Activated CD4-positive, alpha-beta T cell treated with anti-CD3 and anti-CD28 coated beads, Interleukin-2, amount 50 U/mL, for 4 hours (primary cell): ENCODE measurements at regions not wholly inside any gene's neighbourhood (a gene's known extent, or its start where the extent isn't known, plus 50 kb on each side); places are given as distances from the start of the nearest gene placed in this dataset.
"Not testable (repeated sequence)": the region's sequence is repeated elsewhere in the genome, so short reads cannot be mapped to it uniquely, and the experiment has no call there.

Experiments
- DNase-seq, 2 experiments: peaks; one replicate each; pipeline ENCODE4 v3.0.0-alpha.2; 2020

DNA sequence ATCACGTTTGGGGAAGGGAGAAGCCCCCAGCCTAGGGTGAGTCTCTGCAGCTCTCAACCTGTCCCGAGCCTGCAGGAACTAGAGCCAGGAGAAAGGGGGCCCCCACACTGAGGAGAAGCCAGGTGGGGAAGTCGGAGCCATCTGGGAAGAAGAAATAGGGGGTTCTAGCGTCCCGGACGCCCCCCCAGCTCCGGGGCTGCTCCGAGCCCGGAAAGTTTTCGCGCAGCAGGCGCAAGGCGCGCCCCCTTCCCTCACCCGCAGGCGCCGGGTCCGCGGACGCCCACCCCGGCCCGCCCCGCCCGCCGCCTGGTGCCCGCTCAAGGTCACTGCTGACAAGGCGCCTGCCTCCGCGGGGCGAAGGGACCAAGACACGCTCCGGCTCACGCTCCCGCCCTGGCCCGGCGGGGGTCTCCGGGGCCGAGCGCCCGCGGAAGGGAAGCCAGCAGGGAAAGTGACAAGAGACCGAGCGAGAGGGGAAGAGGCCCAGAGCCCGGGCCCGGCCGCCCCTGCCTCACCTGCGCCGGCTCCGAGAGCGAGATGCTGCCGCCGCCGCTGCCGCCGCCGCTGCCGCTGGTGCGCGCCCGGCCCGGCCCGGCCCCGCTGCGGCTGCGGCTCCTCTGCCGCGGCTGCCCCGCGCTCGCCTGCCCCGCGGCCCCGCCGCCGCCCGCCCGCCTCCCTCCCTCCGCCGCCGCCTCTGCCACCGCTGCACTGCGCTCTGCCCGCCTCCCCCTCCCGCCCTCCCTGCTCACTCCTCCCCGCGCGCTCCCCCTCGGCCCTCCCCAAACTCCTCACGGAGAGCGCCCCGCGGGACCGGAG is 108.4 kb upstream of the SLC6A11 start:
- DNase-seq = no peak

DNA sequence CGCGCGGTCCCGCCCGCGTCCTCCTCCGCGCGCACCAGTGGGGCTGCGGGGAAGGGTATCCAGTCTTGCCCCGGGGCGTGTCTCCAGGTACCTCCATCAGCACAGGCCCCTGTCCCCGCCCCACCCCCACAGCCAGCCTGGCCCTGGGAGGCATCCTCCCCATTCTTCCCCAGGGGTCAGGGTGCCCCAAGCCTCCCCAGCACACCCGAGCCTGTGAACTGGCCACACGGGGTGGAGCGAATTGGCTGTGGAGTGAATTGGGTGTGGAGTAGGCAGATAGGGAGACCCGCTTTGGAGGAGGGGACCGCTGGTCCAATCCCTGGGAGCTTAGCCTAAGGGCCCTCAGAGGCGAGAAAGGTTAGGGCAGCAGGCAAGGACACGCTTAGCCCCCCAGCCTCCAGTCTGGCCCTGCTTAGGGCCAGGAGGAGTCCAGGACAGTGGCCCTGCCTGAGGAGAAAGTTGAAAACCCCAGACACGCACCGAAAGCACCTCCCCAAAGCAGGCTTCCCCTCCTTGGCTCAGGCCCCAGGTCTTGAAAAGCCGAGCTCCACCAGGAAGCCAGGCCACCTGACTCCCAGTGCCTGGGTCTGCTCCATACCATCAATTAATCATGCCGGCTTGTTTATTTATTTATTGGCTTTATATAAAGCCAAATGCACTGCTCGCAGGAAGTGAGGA is 107.7 kb upstream of the SLC6A11 start:
- DNase-seq = no peak

DNA sequence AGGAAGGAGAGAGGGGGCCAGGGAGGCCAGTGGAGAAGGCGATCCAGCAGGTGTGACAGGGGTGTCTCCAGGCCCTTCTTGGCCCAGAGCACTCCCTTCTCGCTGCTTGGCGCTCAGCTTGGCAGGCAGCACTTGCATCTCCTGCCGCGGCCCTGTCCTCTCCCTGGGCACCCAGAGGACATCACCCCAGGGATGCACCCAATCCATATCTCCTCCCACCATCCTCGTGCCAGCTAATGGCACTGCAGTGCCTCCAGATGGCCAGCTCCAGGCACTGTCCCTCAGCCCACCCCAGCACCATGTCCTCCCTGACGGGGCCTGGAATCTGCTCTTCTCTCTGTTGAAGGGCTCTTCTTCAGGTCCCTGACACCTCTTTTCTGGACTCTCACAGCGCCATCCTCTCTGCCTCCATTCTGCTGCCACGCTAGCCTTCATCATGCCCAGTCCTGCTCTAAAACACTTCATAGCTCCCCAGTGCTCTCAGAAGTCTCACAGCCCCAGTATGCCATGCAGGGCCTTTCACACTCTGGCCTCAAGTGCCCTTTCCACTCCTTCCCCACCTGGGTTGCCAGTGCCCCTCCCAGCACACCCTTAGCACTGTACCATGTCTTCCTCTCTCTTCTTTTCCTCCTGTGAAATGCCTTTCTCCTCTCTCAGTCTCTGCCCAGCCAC is 106.8 kb upstream of the SLC6A11 start:
- no peak for DNase-seq

DNA sequence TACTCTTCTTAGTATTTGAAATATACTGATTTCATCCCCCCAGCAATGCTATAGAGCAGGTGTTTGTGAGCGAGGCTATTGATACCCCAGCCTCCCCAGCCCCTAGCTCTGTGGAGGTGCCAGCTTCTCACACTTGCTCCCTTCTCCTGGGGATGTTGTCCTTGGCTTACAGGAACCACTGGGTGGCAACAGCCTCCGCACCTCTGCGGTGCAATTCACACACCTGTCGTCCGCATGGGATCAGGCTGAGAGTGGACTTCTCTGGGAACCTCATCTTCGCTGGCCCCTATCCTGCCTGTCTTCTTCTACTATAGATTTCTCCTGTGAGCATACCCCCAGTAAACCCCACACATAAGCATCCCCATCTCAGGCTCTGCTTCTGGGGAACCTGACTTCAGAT is 103.9 kb upstream of the SLC6A11 start:
- DNase-seq = no peak

DNA sequence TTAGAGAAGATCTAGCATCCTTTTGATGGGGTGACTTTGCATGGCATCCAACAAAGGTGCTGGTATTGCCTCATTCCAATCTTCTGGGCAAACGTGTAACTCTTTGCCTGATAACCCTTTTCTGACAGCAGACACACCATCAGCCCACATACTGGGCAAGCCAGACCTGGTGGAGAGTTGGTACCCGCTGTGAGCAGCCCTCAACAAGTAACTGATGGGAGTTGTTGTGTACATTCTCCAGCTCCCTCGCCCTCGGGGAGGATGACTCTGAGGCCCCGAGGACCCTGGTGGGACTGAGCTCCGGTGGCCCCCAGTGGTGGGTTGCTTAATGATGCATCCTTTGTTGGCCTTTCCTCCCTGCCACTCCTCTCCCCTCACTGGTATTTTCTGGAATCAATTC is 102.4 kb upstream of the SLC6A11 start:
- no peak for DNase-seq

DNA sequence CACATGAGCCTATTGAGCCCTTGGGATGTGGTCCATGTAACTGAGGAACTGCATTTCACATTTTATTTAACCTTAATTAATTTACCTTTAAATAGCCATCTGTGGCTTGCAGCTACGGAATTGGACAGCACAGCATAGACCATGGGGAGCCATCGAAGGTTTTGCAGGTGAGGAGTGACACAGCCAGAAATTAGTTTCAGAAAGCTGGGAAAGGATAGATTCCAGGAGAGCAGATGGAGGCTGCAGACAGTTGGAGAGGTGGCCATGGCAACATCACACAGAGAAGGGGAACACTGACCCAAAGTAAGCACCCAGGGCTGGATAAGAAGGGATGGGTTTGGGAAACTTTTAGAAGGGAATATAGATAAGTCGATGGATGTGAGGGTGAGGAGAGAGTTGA is 100.1 kb upstream of the SLC6A11 start:
- no peak for DNase-seq

DNA sequence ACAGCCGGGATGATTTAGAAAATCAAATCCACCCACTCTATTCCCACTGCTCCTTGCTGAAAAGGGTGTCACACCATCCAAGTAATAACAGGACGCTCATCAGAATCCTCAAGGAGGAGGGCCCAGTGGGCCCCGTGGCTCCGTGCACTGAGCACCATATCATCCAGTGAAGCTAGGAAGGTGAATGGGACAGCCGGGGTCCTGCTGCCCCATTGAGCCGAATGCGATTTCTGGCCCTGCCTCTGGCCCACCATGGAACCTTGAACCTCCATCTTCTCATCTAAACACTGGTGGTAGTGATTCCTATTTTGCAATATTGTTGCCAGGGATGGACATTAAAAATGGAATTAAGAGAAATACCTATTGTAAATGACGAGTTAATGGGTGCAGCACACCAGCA is 99.1 kb upstream of the SLC6A11 start:
- no peak for DNase-seq

DNA sequence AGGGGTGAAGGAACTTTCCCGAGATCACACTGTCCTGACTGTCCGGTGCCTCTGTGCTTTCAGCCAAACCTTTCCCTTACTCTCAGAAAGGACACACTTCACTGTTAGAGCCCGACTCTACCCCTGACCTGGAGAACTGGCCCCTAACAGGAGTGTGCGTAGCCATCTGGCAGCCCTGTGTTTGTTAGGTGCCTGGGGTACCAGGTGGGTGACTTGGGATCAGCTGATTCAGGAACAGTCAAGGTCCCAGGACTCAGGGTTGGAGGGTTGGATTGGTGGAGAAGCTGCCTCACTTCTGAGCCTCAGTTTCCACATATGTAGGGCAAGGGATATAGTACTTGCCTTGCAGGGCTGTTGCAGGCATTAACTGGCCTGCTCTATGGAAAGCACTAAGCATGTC is 98.3 kb upstream of the SLC6A11 start:
- DNase-seq = no peak

DNA sequence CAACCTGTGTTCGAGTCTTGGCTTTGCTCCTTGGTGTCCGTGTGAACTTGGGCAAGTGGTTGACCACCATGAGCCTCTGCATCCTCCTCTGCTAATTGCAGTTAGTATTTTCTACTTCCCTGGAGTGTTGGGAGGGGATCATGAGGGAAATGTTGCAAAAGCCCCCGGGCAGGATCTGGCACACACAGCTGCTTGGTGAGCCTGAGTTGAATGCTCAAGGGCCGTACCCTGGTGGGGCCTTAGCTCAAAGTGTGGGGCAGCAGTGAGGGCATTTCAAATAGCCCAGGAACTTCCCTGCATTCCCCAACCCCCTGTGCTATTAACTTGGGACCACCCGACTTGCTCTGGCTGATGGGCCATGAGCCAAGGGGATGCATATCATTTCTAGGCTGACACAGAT is 94.9 kb upstream of the SLC6A11 start:
- no peak for DNase-seq

DNA sequence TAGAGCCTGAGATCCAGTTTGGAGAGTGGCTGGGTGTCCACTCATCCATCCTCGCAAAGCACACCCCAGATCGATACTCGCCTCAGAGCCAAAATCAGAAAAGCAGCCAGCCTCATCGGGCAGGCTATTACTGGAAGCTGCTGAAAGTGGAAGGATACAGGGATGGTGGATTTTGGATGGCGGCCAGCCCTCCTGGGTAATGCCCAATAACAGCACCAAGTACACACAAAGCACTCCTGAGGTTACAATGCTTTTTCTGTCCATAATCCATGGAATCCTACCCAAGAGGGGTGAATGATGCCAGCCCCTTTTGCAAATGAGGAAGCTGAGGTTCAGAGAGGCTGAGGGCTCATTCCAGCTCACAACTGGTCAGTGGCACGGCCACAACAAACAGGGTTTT is 93.1 kb upstream of the SLC6A11 start:
- no peak for DNase-seq

DNA sequence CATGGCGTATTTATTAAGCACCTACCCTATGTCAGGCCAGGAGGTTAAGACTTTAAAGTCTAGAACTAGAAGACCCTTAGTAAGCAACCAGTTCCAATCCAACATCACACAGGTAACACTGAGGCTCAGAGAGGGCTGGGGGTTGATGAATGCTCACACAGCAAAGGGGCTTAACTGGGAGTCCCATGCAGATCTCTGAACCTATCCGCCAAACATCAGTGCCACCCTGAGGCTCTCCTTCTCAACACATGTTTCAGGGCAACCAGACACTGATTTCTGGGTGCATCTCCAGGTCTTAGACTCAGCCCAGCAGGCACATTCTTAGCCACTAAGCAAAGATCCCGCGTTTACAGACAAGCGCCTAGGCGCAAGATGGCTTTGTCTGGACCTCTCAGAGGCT is 92.0 kb upstream of the SLC6A11 start:
- DNase-seq = no peak

DNA sequence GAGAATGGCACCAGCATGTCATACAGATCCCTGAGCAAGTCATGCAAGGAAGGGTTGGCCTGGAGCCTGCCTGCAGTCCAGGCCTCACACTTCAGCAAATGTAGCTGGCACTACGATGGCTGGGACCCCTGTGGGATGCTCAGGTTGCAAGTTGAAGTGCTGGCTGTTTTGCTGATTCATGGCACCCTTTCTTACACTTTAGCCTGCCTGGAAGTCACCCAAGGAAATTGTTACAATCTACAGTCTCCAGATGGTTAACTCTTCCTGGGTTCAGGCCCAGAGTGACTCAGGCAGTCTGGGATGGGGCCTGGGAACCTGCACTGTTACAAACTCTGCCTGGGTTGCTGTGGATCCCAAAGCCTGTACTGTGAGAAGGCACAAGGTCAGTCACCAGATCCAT is 91.0 kb upstream of the SLC6A11 start:
- DNase-seq = no peak

DNA sequence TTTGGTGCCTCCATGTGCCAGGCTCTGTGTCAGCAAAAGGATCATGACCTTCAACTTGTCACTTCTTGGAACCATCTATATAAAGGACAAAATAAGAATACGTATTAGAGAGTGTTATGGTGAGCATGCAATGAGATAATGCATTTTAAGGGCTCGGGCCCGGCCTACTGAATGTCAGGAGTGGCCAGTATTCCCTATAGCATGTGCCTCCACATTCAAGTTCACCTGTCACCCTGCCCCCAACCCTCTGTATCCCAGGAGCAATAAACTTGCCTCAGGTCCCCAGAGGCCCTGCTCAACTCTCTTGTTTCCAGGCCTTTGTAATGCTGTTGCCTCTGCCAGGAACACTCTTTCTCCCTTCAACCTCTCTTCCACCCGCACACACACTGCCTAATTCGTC is 90.2 kb upstream of the SLC6A11 start:
- no peak for DNase-seq

DNA sequence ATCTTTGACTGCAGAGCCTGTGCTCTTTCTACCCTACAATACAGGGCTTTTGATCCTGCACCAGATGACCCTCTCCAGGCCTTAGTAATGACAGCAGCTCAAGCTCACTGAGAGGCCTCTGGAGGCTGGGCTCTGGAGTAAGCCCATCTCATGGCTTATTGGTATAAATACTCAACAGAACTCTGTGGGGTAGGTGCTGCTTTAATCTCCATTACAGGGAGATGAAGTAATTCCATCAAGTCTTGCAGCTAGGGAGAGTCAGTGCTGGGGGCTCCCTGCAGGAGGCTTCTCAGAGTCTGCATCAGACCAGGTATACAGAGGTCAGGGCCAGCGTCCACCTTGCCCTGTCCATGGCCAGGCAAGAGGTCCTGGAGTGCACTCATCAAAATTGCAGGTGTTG is 89.2 kb upstream of the SLC6A11 start:
- no peak for DNase-seq

DNA sequence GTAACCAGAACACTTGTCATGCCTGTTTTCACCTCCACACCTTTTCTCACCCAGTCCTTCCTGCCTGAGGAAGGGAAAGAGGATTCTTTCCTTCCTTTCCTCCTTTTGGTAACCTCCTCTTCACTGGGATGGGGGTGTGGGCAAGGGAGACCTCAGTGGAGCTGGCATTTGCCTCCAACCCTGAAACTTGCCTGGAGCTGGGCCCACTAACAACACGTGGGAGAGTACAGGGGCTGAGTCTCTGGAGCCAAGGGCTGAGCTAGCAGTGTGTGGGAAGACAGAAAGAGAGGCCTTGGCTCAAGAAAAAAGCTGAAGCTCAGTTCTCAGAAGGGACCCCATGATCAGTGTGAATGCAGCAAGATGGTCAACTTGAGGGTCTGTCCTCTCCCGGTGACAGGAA is 86.6 kb upstream of the SLC6A11 start:
- no peak for DNase-seq

DNA sequence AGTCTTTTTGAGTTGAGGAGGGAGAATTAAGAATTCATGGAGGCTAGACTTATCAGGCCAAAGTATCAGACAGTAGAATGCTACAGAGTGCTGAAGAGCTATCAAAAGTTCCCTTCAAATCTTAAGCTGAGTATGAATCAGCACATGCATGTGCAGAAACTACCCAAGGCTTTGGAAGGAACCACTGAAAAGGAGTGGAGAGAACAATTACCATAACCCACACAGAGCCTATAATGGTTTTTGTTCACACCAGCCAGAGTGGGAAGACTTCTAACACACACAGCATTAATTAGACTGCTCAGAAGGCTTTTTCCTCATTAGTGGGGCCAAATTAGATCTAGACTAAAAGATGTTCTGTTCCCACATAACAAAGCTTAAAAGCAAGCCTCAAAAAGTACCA is 83.7 kb upstream of the SLC6A11 start:
- no peak for DNase-seq

DNA sequence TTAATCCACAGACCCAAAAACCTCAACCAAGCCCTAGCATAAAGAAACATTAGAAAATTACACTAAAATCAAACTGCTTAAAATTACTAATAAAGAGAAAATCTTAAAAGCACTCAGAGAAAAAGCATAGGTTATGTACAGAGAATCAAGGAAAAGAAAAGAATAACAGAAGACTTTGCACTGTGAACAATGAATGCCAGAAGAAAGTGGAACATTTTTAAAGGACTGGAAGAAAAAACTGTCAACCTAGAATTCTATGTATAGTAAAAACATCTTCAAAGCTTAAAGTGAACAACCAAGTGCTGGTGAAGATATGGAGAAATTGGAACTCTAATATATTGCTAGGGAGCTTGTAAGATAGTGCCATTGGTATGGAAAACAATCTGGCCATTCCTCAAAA is 82.7 kb upstream of the SLC6A11 start:
- DNase-seq = no peak

DNA sequence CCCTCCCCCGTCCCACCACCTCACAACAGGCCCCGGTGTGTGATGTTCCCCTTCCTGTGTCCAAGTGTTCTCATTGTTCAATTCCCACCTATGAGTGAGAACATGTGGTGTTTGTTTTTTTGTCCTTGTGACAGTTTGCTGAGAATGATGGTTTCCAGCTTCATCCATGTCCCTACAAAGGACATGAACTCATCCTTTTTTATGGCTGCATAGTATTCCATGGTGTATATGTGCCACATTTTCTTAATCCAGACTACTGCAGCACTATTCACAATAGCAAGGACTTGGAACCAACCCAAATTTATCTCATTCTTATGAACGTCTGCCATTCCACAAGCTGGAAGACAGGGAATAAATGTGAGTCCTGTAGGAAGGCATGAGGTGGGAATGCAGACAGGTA is 79.6 kb upstream of the SLC6A11 start:
- not testable (repeated sequence) for DNase-seq

DNA sequence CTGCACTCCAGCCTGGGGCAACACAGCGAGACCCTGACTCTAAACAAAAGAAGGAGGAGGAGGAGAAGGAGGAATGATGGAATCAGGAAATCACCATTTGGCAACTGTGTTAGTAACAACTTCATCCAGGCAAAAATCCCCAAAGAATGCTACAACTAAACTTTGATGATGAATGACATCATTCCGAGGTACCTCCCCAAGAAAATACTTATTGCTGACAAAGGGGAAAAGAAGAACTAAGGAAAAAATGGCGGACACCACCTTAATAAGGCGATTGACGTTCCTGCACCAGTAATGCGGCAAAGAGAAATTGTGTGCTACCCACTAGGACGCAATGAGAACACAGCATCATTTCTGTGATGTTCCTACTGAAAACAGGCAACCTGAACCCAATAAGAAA is 78.2 kb upstream of the SLC6A11 start:
- no peak for DNase-seq

DNA sequence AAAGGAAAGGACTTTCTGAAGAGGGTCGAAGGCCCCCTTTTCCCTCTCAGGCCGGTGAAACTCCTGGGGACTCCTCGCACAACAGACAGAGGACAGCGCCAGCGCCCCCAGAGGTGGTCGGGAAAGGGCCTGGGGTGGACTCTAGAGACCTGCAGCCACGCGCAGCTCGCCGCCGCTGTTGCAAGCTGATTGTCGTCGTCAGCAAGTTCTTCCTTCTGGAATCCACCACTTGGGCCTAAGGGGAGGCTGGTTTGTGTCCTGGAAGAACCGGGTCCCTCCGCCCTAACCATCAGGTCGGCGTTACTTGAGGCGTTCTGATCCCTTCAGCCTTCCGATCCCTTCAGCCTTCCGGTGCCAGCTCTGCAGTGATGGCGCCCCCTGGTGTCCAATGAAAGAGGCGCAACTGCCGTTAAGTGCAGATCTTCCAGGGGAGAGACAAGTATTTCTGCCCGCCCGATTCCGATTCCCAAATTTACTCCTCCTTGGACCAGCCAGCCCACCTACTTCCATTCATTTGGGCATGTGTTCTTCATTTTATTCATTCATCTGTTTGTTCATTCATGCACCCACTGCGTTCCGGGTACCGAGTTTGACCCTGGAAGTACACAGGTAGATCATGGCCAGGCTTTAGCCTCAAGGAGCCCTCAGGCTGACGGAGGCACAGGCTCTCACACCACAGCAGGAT is 77.2 kb upstream of the SLC6A11 start:
- peak; percentile 65 to 69 for DNase-seq

DNA sequence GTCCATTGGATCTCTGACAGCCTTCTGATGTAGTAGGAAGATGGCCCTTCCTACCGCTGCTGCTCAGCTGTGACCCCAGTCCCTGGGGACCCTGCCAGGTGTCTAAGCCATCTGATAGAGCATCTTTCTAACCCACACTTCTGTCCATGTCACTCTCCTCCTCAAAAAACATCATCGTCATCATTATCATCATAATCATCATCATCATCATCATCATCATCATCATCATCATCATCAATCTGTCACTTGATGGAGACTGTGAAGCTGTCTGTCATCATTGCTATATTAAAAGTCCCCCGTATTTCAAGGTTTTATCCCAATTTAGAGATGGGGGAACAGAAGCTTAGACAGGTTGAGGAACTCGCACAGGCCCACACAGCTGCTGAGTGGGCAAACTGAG is 75.1 kb upstream of the SLC6A11 start:
- DNase-seq = no peak

DNA sequence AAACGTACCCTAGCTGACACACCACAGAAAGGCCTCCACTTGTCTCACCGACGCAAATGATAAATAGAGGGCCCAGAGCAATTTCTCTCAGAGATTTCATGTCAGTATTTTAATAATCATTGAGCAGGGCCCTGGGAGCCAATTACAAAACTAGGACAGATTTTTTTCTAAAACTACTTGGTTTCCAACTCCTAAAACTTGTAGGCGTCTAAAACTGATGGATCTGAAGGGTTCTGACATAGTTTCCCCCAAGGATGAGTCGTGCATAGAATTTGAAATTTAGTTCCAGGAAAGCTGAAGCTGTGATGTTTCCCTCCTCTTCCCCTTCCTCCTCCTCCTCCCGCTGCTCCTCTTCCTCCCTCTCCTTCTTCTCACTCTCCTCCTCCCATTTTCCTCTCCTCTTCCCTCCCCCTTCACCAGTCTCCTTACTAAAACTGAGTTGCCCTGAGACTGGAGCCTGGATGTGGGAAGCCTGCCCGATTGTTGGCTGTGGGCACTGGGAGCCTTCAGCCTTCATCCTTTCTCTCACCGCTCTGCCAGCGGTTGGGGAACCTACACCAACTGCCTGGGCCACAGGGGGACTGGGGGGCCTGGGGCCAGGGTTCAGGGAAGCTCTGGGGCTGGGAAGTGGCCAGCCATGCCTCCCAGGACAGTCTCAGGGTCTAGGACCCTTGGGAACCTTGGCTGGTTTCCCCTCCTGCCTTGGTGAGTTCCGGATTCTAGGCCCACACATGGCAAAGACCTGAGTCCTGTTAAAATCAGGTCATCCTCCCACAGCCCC is 73.9 kb upstream of the SLC6A11 start:
- DNase-seq = no peak
